GM23338 (cell line): ENCODE measurements at regions not wholly inside any gene's neighbourhood (a gene's known extent, or its start where the extent isn't known, plus 50 kb on each side); places are given as distances from the start of the nearest gene placed in this dataset.
A peak's percentile ranks its signal among the peaks of the same experiment; 100 is the strongest.

Experiments
- ATAC-seq: fragments of 200-7000 bp; cut with Tn5 transposase; 3 replicates; pipeline ENCODE4 v1.9.1; 2020
- DNase-seq: peaks from one replicate; pipeline ENCODE4 v3.0.0-alpha.2; 2015; ENCODE audit warnings: low spot score
- H2AFZ ChIP-seq: fragments of 200-600 bp; sonication (generic); 2 replicates; pipeline ENCODE4 v1.8.0; 2016; ENCODE audit warnings: antibody characterized with exemption, mild to moderate bottlenecking, moderate library complexity
- H3F3A ChIP-seq: fragments of 200-600 bp; sonication (generic); replicated peaks from 2 replicates; pipeline ENCODE4 v1.8.0; 2017; ENCODE audit warnings: antibody characterized with exemption, mixed run types, low read depth
- H3K27ac ChIP-seq: fragments of 200-600 bp; sonication (generic); 2 replicates; pipeline ENCODE4 v1.6.1; 2016; ENCODE audit warnings: low read depth
- H3K27me3 ChIP-seq: fragments of 200-600 bp; sonication (generic); 2 replicates; pipeline ENCODE4 v1.8.0; 2016; ENCODE audit warnings: mild to moderate bottlenecking, mixed run types, moderate library complexity; ENCODE audit not compliant: insufficient read depth
- H3K36me3 ChIP-seq: fragments of 200-600 bp; sonication (generic); 2 replicates; pipeline ENCODE4 v1.8.0; 2016; ENCODE audit warnings: mild to moderate bottlenecking; ENCODE audit not compliant: insufficient read depth
- H3K4me1 ChIP-seq: fragments of 200-600 bp; sonication (generic); 2 replicates; pipeline ENCODE4 v1.8.0; 2016; ENCODE audit warnings: mild to moderate bottlenecking, moderate library complexity; ENCODE audit not compliant: insufficient read depth
- H3K4me2 ChIP-seq: fragments of 200-600 bp; sonication (generic); 2 replicates; pipeline ENCODE4 v1.7.1; 2017; ENCODE audit warnings: mixed run types
- H3K4me3 ChIP-seq: fragments of 200-600 bp; sonication (generic); 2 replicates; pipeline ENCODE4 v1.6.1; 2016; ENCODE audit warnings: mixed run types
- H3K79me2 ChIP-seq: fragments of 200-600 bp; sonication (generic); replicated peaks from 2 replicates; pipeline ENCODE4 v1.8.0; 2017; ENCODE audit warnings: mild to moderate bottlenecking; ENCODE audit not compliant: insufficient read depth
- H3K9me2 ChIP-seq: fragments of 200-600 bp; sonication (generic); 2 replicates; pipeline ENCODE4 v1.8.0; 2017; ENCODE audit not compliant: insufficient read depth
- H4K20me1 ChIP-seq: fragments of 200-600 bp; sonication (generic); replicated peaks from 2 replicates; pipeline ENCODE4 v1.8.0; 2017; ENCODE audit warnings: mild to moderate bottlenecking; ENCODE audit not compliant: insufficient read depth
- H3K27ac Mint-ChIP-seq: 2 replicates; pipeline ENCODE4 v1.8.0; 2020; ENCODE audit warnings: inconsistent platforms, mild to moderate bottlenecking, moderate library complexity, mixed read lengths
- H3K27me3 Mint-ChIP-seq: 3 replicates; pipeline ENCODE4 v1.8.0; 2022; ENCODE audit warnings: low read depth, mild to moderate bottlenecking, moderate library complexity, mixed read lengths, inconsistent platforms; ENCODE audit not compliant: insufficient read depth, poor library complexity
- H3K36me3 Mint-ChIP-seq: 3 replicates; pipeline ENCODE4 v1.8.0; 2021; ENCODE audit warnings: low read depth, mild to moderate bottlenecking, inconsistent platforms, moderate library complexity, mixed read lengths
- H3K4me1 Mint-ChIP-seq: 3 replicates; pipeline ENCODE4 v1.8.0; 2020; ENCODE audit warnings: mild to moderate bottlenecking, inconsistent platforms, mixed read lengths
- H3K4me3 Mint-ChIP-seq: 3 replicates; pipeline ENCODE4 v1.8.0; 2021; ENCODE audit warnings: moderate library complexity, mild to moderate bottlenecking, inconsistent platforms, mixed read lengths
- H3K9me3 Mint-ChIP-seq: 3 replicates; pipeline ENCODE4 v1.8.0; 2020; ENCODE audit warnings: moderate library complexity, mild to moderate bottlenecking, inconsistent platforms, mixed read lengths
- CREB1 ChIP-seq: fragments of 250-450 bp; sonication (Bioruptor Pico); IDR thresholded peaks from 2 replicates; pipeline ENCODE4 v1.5.0; 2020; ENCODE audit warnings: low read depth, mild to moderate bottlenecking, moderate library complexity
- EZH2phosphoT487 ChIP-seq: fragments of 200-600 bp; sonication (generic); IDR thresholded peaks from one replicate; pipeline ENCODE4 v1.8.1; 2018; ENCODE audit warnings: antibody characterized with exemption; ENCODE audit not compliant: unreplicated experiment
- NANOG ChIP-seq: IDR thresholded peaks from 2 replicates; pipeline ENCODE4 v1.6.1; 2016; ENCODE audit warnings: antibody characterized with exemption, borderline replicate concordance
- ZNF114 ChIP-seq: fragments of 250-450 bp; sonication (Bioruptor Pico); IDR thresholded peaks from 2 replicates; pipeline ENCODE4 v1.5.0; 2020; ENCODE audit warnings: mild to moderate bottlenecking, moderate library complexity
- TF ChIP-seq, protein P1 (sequence below): fragments of 250-450 bp; sonication (Bioruptor Pico); IDR thresholded peaks from 2 replicates; pipeline ENCODE4 v1.5.0; 2020; ENCODE audit warnings: mild to moderate bottlenecking, moderate library complexity
- TF ChIP-seq, protein P2 (sequence below), 2 experiments: fragments of 200-600 bp in 1 of 2; sonication (generic) in 1 of 2; conservative IDR thresholded peaks; 2 replicates each; pipeline versions ENCODE4 v1.5.1 to v1.6.1; 2016 to 2017; ENCODE audit warnings: antibody characterized with exemption in 2 of 2, low read depth in 2 of 2, mild to moderate bottlenecking in 2 of 2, moderate library complexity in 1 of 2

DNA sequence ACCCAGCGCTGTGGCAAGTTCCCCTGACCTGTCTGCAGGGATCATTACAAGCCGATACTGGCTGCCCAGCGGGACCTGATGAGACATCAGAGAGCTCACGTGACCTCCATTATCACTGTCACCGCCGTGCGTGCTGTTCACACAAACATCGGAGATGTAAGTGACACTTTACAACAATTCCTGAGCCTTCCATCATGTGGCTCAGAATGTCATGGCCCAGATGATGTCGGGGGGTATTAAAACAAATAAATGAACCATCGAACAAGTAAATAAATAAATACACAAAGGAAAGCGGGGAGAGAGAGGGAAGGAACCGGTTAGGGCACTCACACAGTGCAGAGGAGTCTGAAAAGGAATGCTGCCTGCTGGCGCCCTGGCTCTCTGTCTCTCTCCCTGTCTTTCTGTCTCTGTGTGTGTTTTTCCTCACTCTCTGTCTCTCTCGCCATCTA is 195.1 kb downstream of the BMP7 start (continued):
- TF ChIP-seq, protein P1, sequence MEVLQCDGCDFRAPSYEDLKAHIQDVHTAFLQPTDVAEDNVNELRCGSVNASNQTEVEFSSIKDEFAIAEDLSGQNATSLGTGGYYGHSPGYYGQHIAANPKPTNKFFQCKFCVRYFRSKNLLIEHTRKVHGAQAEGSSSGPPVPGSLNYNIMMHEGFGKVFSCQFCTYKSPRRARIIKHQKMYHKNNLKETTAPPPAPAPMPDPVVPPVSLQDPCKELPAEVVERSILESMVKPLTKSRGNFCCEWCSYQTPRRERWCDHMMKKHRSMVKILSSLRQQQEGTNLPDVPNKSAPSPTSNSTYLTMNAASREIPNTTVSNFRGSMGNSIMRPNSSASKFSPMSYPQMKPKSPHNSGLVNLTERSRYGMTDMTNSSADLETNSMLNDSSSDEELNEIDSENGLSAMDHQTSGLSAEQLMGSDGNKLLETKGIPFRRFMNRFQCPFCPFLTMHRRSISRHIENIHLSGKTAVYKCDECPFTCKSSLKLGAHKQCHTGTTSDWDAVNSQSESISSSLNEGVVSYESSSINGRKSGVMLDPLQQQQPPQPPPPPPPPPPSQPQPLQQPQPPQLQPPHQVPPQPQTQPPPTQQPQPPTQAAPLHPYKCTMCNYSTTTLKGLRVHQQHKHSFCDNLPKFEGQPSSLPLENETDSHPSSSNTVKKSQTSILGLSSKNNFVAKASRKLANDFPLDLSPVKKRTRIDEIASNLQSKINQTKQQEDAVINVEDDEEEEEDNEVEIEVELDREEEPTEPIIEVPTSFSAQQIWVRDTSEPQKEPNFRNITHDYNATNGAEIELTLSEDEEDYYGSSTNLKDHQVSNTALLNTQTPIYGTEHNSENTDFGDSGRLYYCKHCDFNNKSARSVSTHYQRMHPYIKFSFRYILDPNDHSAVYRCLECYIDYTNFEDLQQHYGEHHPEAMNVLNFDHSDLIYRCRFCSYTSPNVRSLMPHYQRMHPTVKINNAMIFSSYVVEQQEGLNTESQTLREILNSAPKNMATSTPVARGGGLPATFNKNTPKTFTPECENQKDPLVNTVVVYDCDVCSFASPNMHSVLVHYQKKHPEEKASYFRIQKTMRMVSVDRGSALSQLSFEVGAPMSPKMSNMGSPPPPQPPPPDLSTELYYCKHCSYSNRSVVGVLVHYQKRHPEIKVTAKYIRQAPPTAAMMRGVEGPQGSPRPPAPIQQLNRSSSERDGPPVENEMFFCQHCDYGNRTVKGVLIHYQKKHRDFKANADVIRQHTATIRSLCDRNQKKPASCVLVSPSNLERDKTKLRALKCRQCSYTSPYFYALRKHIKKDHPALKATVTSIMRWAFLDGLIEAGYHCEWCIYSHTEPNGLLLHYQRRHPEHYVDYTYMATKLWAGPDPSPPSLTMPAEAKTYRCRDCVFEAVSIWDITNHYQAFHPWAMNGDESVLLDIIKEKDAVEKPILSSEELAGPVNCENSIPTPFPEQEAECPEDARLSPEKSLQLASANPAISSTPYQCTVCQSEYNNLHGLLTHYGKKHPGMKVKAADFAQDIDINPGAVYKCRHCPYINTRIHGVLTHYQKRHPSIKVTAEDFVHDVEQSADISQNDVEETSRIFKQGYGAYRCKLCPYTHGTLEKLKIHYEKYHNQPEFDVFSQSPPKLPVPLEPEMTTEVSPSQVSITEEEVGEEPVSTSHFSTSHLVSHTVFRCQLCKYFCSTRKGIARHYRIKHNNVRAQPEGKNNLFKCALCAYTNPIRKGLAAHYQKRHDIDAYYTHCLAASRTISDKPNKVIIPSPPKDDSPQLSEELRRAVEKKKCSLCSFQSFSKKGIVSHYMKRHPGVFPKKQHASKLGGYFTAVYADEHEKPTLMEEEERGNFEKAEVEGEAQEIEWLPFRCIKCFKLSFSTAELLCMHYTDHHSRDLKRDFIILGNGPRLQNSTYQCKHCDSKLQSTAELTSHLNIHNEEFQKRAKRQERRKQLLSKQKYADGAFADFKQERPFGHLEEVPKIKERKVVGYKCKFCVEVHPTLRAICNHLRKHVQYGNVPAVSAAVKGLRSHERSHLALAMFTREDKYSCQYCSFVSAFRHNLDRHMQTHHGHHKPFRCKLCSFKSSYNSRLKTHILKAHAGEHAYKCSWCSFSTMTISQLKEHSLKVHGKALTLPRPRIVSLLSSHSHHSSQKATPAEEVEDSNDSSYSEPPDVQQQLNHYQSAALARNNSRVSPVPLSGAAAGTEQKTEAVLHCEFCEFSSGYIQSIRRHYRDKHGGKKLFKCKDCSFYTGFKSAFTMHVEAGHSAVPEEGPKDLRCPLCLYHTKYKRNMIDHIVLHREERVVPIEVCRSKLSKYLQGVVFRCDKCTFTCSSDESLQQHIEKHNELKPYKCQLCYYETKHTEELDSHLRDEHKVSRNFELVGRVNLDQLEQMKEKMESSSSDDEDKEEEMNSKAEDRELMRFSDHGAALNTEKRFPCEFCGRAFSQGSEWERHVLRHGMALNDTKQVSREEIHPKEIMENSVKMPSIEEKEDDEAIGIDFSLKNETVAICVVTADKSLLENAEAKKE (CRISPR knock-in tag), result no peak
- TF ChIP-seq, protein P2, sequence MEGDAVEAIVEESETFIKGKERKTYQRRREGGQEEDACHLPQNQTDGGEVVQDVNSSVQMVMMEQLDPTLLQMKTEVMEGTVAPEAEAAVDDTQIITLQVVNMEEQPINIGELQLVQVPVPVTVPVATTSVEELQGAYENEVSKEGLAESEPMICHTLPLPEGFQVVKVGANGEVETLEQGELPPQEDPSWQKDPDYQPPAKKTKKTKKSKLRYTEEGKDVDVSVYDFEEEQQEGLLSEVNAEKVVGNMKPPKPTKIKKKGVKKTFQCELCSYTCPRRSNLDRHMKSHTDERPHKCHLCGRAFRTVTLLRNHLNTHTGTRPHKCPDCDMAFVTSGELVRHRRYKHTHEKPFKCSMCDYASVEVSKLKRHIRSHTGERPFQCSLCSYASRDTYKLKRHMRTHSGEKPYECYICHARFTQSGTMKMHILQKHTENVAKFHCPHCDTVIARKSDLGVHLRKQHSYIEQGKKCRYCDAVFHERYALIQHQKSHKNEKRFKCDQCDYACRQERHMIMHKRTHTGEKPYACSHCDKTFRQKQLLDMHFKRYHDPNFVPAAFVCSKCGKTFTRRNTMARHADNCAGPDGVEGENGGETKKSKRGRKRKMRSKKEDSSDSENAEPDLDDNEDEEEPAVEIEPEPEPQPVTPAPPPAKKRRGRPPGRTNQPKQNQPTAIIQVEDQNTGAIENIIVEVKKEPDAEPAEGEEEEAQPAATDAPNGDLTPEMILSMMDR (conservative IDR thresholded peaks at IDR 0.05; ENCODE audit: low read depth in 2 of 2), result no peak
- no peak for TF ChIP-seq CREB1
- no peak for TF ChIP-seq ZNF114 (CRISPR knock-in tag)

DNA sequence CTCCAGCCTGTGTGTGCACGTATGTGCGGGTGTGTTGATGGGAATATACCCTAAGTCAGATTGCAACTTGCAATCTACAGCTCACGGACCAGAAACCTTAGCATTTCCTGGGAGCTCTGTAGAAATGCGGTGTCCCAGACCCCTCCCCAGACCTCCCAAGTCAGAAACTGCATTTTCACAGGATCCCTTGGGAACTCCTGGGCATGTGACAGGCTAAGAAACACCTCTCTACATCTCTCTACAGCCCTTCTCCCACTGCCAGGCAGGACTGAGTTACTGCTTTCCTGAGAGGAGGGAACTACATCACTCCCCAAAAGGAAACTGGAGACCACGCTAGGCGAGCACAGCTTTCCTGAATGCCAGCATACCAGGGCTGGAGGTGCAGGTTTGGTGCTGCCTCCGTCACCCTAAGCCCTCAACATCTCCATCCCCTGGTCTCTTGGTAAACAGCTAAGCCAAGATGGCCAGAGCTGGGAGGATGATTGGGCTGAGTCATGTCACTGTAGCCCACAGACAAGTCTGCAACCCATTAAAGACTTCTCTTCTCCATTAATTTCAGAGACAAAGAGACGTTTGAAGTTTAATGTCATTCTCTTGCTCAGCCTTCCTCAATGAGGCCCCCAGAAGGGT is 194.4 kb downstream of the BMP7 start:
- H3K9me3 Mint-ChIP-seq, result peaks cover 6% of the 10 kb centered on the region; the same call in 2 of the 3 replicates
- peaks cover 13% of the 10 kb centered on the region; the same call in 1 of the 2 replicates for H3K4me1 ChIP-seq
- H3K4me2 ChIP-seq, result peak overlapping the region; percentile 70
- H3K79me2 ChIP-seq, result no peaks in the 10 kb centered on the region
- H3K36me3 ChIP-seq, result no peaks in the 10 kb centered on the region
- peaks cover 29% of the 10 kb centered on the region; the same call in 2 of the 3 replicates for H3K4me1 Mint-ChIP-seq
- peak overlapping the region; percentile 79 for H3K4me3 Mint-ChIP-seq
- DNase-seq, result no peak
- ATAC-seq, result peak; percentile 21
- no peaks in the 10 kb centered on the region for H3K9me2 ChIP-seq
- H4K20me1 ChIP-seq, result no peaks in the 10 kb centered on the region
- H3K27ac ChIP-seq, result no peak overlapping the region
- H3K27ac Mint-ChIP-seq, result peak overlapping the region; percentile 18; the same call in 1 of the 2 replicates
- H3K36me3 Mint-ChIP-seq, result peaks cover under 1% of the 10 kb centered on the region; the same call in 1 of the 3 replicates
- H3K4me3 ChIP-seq, result peak overlapping the region; percentile 49; the same call in 1 of the 2 replicates
- H2AFZ ChIP-seq, result peak overlapping the region; percentile 87; the same call in 1 of the 2 replicates
- no peaks in the 10 kb centered on the region; the same call in 1 of the 2 replicates for H3K27me3 ChIP-seq
- H3F3A ChIP-seq, result no peaks in the 10 kb centered on the region
- H3K27me3 Mint-ChIP-seq, result peaks cover 32% of the 10 kb centered on the region
- TF ChIP-seq EZH2phosphoT487, result no peak
- TF ChIP-seq, protein P2 (conservative IDR thresholded peaks at IDR 0.05; ENCODE audit: low read depth in 2 of 2), result no peak
- no peak for TF ChIP-seq NANOG
- no peak for TF ChIP-seq CREB1
- no peak for TF ChIP-seq ZNF114 (CRISPR knock-in tag)
